H1 (cell line): ENCODE measurements at regions not wholly inside any gene's neighbourhood (a gene's known extent, or its start where the extent isn't known, plus 50 kb on each side); places are given as distances from the start of the nearest gene placed in this dataset.

Source experiments
- CEBPB ChIP-seq: IDR thresholded peaks from 2 replicates; pipeline ENCODE4 v1.6.1; 2012; ENCODE audit warnings: low read depth, low read length
- CTBP2 ChIP-seq: IDR thresholded peaks from 2 replicates; pipeline ENCODE4 v1.7.0; 2011; ENCODE audit warnings: borderline replicate concordance, mild to moderate bottlenecking, moderate library complexity, mixed read lengths, low read length; ENCODE audit not compliant: insufficient read depth, insufficient read length
- EP300 ChIP-seq, 2 experiments: IDR thresholded peaks; 1 replicate in 1 of 2; 2 replicates in 1 of 2; pipeline ENCODE4 v1.6.1; 2011 to 2012; ENCODE audit warnings: low read depth in 2 of 2, low read length in 2 of 2, mild to moderate bottlenecking in 2 of 2, borderline replicate concordance in 1 of 2, inconsistent platforms in 1 of 2, moderate library complexity in 1 of 2
- KDM5A ChIP-seq: fragments of 200-600 bp; IDR thresholded peaks from 2 replicates; pipeline ENCODE4 v1.7.1; 2012; ENCODE audit warnings: mild to moderate bottlenecking, low read length, inconsistent platforms, mixed read lengths
- NRF1 ChIP-seq: IDR thresholded peaks from 2 replicates; pipeline ENCODE4 v1.6.1; 2011; ENCODE audit warnings: mild to moderate bottlenecking, low read depth, low read length, improper control_type of control experiment
- POLR2AphosphoS5 ChIP-seq: IDR thresholded peaks from 2 replicates; pipeline ENCODE4 v1.6.1; 2011; ENCODE audit warnings: low read depth, low read length
- RNF2 ChIP-seq: fragments of 200-900, 300-1000 bp; sonication (generic); IDR thresholded peaks from 2 replicates; pipeline ENCODE4 v1.7.1; 2016; ENCODE audit warnings: borderline replicate concordance, low read depth, mild to moderate bottlenecking, antibody characterized with exemption, low read length; ENCODE audit not compliant: poor library complexity, severe bottlenecking; ENCODE audit errors: missing control alignments
- TF ChIP-seq, protein P1 (sequence below): fragments of 300-600 bp; sonication (generic); IDR thresholded peaks from 2 replicates; pipeline ENCODE4 v1.7.1; 2012; ENCODE audit warnings: low read length, moderate library complexity, mild to moderate bottlenecking, inconsistent platforms; ENCODE audit not compliant: insufficient replicate concordance
- TF ChIP-seq, protein P2 (sequence below): IDR thresholded peaks from 2 replicates; pipeline ENCODE4 v1.6.1; 2012; ENCODE audit warnings: inconsistent platforms

DNA sequence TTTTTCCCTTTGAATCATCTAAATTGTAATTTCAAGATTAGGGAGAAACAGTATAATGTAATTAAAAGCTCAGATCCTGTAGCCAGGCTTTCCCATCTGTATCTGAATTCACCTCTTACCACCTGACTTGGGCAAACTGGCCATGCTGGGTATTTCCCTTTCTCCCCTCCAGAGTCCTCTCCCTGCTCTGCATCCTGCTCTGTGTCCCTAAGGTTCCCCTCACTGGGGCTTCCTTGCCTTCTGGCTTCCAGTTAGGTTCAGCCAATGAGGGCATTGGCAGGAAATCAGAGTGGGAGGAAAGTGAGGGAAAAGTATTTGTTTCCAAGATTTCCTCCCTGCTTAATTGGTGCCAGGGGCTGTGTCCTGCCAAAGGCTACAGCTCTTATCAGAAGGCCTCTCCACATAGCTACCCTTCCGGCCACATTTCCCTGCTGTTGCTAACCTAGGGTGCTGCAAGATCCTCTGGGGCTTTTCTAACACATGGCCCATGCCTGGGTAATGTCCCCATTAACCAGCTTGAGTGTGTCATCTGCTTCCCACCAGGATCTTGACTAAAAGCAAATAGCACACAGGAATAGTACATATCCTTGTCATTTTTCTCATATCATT is 51.0 kb upstream of the MPDZ start (continued):
- TF ChIP-seq, protein P1, sequence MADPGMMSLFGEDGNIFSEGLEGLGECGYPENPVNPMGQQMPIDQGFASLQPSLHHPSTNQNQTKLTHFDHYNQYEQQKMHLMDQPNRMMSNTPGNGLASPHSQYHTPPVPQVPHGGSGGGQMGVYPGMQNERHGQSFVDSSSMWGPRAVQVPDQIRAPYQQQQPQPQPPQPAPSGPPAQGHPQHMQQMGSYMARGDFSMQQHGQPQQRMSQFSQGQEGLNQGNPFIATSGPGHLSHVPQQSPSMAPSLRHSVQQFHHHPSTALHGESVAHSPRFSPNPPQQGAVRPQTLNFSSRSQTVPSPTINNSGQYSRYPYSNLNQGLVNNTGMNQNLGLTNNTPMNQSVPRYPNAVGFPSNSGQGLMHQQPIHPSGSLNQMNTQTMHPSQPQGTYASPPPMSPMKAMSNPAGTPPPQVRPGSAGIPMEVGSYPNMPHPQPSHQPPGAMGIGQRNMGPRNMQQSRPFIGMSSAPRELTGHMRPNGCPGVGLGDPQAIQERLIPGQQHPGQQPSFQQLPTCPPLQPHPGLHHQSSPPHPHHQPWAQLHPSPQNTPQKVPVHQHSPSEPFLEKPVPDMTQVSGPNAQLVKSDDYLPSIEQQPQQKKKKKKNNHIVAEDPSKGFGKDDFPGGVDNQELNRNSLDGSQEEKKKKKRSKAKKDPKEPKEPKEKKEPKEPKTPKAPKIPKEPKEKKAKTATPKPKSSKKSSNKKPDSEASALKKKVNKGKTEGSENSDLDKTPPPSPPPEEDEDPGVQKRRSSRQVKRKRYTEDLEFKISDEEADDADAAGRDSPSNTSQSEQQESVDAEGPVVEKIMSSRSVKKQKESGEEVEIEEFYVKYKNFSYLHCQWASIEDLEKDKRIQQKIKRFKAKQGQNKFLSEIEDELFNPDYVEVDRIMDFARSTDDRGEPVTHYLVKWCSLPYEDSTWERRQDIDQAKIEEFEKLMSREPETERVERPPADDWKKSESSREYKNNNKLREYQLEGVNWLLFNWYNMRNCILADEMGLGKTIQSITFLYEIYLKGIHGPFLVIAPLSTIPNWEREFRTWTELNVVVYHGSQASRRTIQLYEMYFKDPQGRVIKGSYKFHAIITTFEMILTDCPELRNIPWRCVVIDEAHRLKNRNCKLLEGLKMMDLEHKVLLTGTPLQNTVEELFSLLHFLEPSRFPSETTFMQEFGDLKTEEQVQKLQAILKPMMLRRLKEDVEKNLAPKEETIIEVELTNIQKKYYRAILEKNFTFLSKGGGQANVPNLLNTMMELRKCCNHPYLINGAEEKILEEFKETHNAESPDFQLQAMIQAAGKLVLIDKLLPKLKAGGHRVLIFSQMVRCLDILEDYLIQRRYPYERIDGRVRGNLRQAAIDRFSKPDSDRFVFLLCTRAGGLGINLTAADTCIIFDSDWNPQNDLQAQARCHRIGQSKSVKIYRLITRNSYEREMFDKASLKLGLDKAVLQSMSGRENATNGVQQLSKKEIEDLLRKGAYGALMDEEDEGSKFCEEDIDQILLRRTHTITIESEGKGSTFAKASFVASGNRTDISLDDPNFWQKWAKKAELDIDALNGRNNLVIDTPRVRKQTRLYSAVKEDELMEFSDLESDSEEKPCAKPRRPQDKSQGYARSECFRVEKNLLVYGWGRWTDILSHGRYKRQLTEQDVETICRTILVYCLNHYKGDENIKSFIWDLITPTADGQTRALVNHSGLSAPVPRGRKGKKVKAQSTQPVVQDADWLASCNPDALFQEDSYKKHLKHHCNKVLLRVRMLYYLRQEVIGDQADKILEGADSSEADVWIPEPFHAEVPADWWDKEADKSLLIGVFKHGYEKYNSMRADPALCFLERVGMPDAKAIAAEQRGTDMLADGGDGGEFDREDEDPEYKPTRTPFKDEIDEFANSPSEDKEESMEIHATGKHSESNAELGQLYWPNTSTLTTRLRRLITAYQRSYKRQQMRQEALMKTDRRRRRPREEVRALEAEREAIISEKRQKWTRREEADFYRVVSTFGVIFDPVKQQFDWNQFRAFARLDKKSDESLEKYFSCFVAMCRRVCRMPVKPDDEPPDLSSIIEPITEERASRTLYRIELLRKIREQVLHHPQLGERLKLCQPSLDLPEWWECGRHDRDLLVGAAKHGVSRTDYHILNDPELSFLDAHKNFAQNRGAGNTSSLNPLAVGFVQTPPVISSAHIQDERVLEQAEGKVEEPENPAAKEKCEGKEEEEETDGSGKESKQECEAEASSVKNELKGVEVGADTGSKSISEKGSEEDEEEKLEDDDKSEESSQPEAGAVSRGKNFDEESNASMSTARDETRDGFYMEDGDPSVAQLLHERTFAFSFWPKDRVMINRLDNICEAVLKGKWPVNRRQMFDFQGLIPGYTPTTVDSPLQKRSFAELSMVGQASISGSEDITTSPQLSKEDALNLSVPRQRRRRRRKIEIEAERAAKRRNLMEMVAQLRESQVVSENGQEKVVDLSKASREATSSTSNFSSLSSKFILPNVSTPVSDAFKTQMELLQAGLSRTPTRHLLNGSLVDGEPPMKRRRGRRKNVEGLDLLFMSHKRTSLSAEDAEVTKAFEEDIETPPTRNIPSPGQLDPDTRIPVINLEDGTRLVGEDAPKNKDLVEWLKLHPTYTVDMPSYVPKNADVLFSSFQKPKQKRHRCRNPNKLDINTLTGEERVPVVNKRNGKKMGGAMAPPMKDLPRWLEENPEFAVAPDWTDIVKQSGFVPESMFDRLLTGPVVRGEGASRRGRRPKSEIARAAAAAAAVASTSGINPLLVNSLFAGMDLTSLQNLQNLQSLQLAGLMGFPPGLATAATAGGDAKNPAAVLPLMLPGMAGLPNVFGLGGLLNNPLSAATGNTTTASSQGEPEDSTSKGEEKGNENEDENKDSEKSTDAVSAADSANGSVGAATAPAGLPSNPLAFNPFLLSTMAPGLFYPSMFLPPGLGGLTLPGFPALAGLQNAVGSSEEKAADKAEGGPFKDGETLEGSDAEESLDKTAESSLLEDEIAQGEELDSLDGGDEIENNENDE = no peak
- TF ChIP-seq NRF1 (no peak), CTBP2 (no peak), CEBPB (no peak), POLR2AphosphoS5 (no peak), EP300 (IDR thresholded peaks at IDR 0.05; ENCODE audit: borderline replicate concordance in 1 of 2, low read depth in 2 of 2, low read length in 2 of 2) (no peak), KDM5A (no peak), RNF2 (no peak)
- TF ChIP-seq, protein P2, sequence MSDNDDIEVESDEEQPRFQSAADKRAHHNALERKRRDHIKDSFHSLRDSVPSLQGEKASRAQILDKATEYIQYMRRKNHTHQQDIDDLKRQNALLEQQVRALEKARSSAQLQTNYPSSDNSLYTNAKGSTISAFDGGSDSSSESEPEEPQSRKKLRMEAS = no peak
